Keratinocyte (primary cell): ENCODE measurements at regions not wholly inside any gene's neighbourhood (a gene's known extent, or its start where the extent isn't known, plus 50 kb on each side); places are given as distances from the start of the nearest gene placed in this dataset.

Experiments
- DNase-seq: peaks from one replicate; pipeline ENCODE4 v3.0.0-alpha.2; 2011; ENCODE audit warnings: low read depth, missing footprints, low spot score
- FAIRE-seq: peaks from 2 replicates; lab custom pipeline; 2011; peaks lifted over from hg19 to GRCh38; lab: Jason Lieb, UNC
- H2AFZ ChIP-seq: 2 replicates; pipeline ENCODE4 v1.6.0; 2012; ENCODE audit warnings: low read length, control low read depth, inconsistent platforms; ENCODE audit not compliant: control insufficient read depth
- H3K27ac ChIP-seq: 2 replicates; pipeline ENCODE4 v1.5.1; 2011; ENCODE audit warnings: low read length; ENCODE audit not compliant: control insufficient read depth, insufficient read depth
- H3K27me3 ChIP-seq: 3 replicates; pipeline ENCODE4 v1.6.0; 2011; ENCODE audit warnings: low read length; ENCODE audit not compliant: control insufficient read depth, insufficient read depth; ENCODE audit errors: extremely low read depth
- H3K36me3 ChIP-seq, 2 experiments: 2 replicates in 1 of 2; 3 replicates in 1 of 2; pipeline ENCODE4 v1.5.1; 2011; ENCODE audit warnings: low read length in 2 of 2, mild to moderate bottlenecking in 1 of 2; ENCODE audit not compliant: control insufficient read depth in 2 of 2, insufficient read depth in 2 of 2; ENCODE audit errors: extremely low read depth in 1 of 2
- H3K4me1 ChIP-seq: 3 replicates; pipeline ENCODE4 v1.5.1; 2011; ENCODE audit warnings: low read length; ENCODE audit not compliant: control insufficient read depth, insufficient read depth; ENCODE audit errors: extremely low read depth
- H3K4me2 ChIP-seq: 3 replicates; pipeline ENCODE4 v1.6.0; 2011; ENCODE audit warnings: low read depth, low read length; ENCODE audit not compliant: control insufficient read depth, insufficient read depth; ENCODE audit errors: extremely low read depth
- H3K4me3 ChIP-seq, 3 experiments: fragments of 200-600 bp in 1 of 3; sonication (generic) in 1 of 3; 2 replicates in 2 of 3; 3 replicates in 1 of 3; pipeline ENCODE4 v1.5.1; 2011 to 2016; ENCODE audit warnings: low read length in 3 of 3, mild to moderate bottlenecking in 3 of 3, control low read depth in 2 of 3, inconsistent platforms in 1 of 3, low read depth in 1 of 3, mixed read lengths in 1 of 3, mixed run types in 1 of 3, moderate library complexity in 1 of 3; ENCODE audit not compliant: control insufficient read depth in 2 of 3, insufficient read depth in 2 of 3; ENCODE audit errors: extremely low read depth in 1 of 3
- H3K79me2 ChIP-seq: 2 replicates; pipeline ENCODE4 v1.6.0; 2012; ENCODE audit warnings: low read length; ENCODE audit not compliant: control insufficient read depth, insufficient read depth
- H3K9ac ChIP-seq: 3 replicates; pipeline ENCODE4 v1.6.0; 2011; ENCODE audit warnings: low read length; ENCODE audit not compliant: control insufficient read depth, insufficient read depth; ENCODE audit errors: extremely low read depth
- H3K9me1 ChIP-seq: 3 replicates; pipeline ENCODE4 v1.6.0; 2011; ENCODE audit warnings: low read length; ENCODE audit not compliant: control insufficient read depth, insufficient read depth; ENCODE audit errors: extremely low read depth
- H3K9me3 ChIP-seq: 2 replicates; pipeline ENCODE4 v1.5.1; 2012; ENCODE audit warnings: low read depth, low read length; ENCODE audit not compliant: control insufficient read depth
- H4K20me1 ChIP-seq: 3 replicates; pipeline ENCODE4 v1.6.0; 2011; ENCODE audit warnings: low read length; ENCODE audit not compliant: control insufficient read depth, insufficient read depth; ENCODE audit errors: extremely low read depth
- CTCF ChIP-seq, 3 experiments: IDR thresholded peaks in 1 of 3; conservative IDR thresholded peaks in 1 of 3; optimal IDR thresholded peaks in 1 of 3; 2 replicates in 2 of 3; 3 replicates in 1 of 3; pipeline versions ENCODE3 to v1.5.1; 2011; ENCODE audit warnings: low read length in 3 of 3, mild to moderate bottlenecking in 3 of 3, moderate library complexity in 2 of 3, control low read depth in 1 of 3, inconsistent platforms in 1 of 3; ENCODE audit not compliant: insufficient read depth in 2 of 3; ENCODE audit errors: extremely low read depth in 1 of 3
- EZH2 ChIP-seq: IDR thresholded peaks from one replicate; pipeline ENCODE4 v1.6.1; 2012; ENCODE audit warnings: inconsistent platforms, mild to moderate bottlenecking, low read length, moderate library complexity
- dilution Hi-C: fragments of 300-500 bp; cut with MboI; formaldehyde crosslinking; loops from one replicate; pipeline ENCODE4 v1.7.0; 2020; ENCODE audit warnings: low sequenced_read_pairs; ENCODE audit not compliant: extremely low pct_ligation_motif_present

- dilution Hi-C loops: no loop called here
- H2AFZ ChIP-seq: no peak overlapping the region
Observed at GRCh38 chr5:174925586-174925985, 201.2 kb downstream of the MSX2 start.

GRCh38 chr5:174922955-174923354, 198.6 kb downstream of the MSX2 start:
- H3K4me2 ChIP-seq: no peak overlapping the region
- no peaks in the 10 kb centered on the region for H3K9me1 ChIP-seq
- H3K4me1 ChIP-seq: no peaks in the 10 kb centered on the region
- no peak overlapping the region for H3K4me3 ChIP-seq
- dilution Hi-C loops: no loop called here
- H3K79me2 ChIP-seq: no peaks in the 10 kb centered on the region
- no peaks in the 10 kb centered on the region for H4K20me1 ChIP-seq
- no peaks in the 10 kb centered on the region for H3K27me3 ChIP-seq
- no peaks in the 10 kb centered on the region for H3K36me3 ChIP-seq
- FAIRE-seq (no peak), DNase-seq (no peak)
- TF ChIP-seq EZH2: no peak
- no peak for TF ChIP-seq CTCF (optimal IDR thresholded peaks at IDR 0.05 in 1 of 3, IDR thresholded peaks at IDR 0.05 in 1 of 3, conservative IDR thresholded peaks at IDR 0.05 in 1 of 3; ENCODE audit: extremely low read depth in 1 of 3, insufficient read depth in 2 of 3, low read length in 3 of 3)
- H3K27ac ChIP-seq: no peak overlapping the region
- H2AFZ ChIP-seq: no peak overlapping the region
- no peaks in the 10 kb centered on the region for H3K9me3 ChIP-seq
- H3K9ac ChIP-seq: no peak overlapping the region

More at GRCh38 chr5:174925586-174925985, 201.2 kb downstream of the MSX2 start:
- Histone ChIP-seq H3K27ac (no peak overlapping the region), H3K36me3 (no peaks in the 10 kb centered on the region), H3K9ac (no peak overlapping the region), H3K4me1 (no peaks in the 10 kb centered on the region), H3K9me1 (no peaks in the 10 kb centered on the region), H4K20me1 (no peaks in the 10 kb centered on the region), H3K9me3 (no peaks in the 10 kb centered on the region), H3K27me3 (no peaks in the 10 kb centered on the region), H3K4me3 (no peak overlapping the region), H3K79me2 (no peaks in the 10 kb centered on the region), H3K4me2 (no peak overlapping the region)
- DNase-seq (no peak), FAIRE-seq (no peak)
- TF ChIP-seq CTCF (optimal IDR thresholded peaks at IDR 0.05 in 1 of 3, IDR thresholded peaks at IDR 0.05 in 1 of 3, conservative IDR thresholded peaks at IDR 0.05 in 1 of 3; ENCODE audit: extremely low read depth in 1 of 3, insufficient read depth in 2 of 3, low read length in 3 of 3) (no peak), EZH2 (no peak)
